ENCODE measurements at regions not wholly inside any gene's neighbourhood (a gene's known extent, or its start where the extent isn't known, plus 50 kb on each side); places are given as distances from the start of the nearest gene placed in this dataset.

DNA sequence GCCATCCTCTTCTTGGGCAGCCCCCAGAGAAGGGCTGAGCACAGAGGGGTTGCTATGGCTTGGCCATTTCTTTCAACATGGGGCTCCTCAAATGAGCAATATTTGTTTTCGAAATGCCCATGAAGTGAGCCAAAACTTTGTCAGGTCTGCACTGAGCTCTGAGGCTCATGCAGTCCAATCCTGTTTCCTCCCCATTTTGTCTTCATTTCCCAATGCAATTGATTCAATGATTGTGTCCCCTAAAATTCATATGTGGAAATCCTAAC, 60.6 kb upstream of the CD44 start:
- DNase-seq (ENCODE audit: low spot score): no peak
- TF ChIP-seq, protein P1, sequence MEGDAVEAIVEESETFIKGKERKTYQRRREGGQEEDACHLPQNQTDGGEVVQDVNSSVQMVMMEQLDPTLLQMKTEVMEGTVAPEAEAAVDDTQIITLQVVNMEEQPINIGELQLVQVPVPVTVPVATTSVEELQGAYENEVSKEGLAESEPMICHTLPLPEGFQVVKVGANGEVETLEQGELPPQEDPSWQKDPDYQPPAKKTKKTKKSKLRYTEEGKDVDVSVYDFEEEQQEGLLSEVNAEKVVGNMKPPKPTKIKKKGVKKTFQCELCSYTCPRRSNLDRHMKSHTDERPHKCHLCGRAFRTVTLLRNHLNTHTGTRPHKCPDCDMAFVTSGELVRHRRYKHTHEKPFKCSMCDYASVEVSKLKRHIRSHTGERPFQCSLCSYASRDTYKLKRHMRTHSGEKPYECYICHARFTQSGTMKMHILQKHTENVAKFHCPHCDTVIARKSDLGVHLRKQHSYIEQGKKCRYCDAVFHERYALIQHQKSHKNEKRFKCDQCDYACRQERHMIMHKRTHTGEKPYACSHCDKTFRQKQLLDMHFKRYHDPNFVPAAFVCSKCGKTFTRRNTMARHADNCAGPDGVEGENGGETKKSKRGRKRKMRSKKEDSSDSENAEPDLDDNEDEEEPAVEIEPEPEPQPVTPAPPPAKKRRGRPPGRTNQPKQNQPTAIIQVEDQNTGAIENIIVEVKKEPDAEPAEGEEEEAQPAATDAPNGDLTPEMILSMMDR (IDR thresholded peaks at IDR 0.05; ENCODE audit: extremely low read depth, missing control alignments): no peak

DNA sequence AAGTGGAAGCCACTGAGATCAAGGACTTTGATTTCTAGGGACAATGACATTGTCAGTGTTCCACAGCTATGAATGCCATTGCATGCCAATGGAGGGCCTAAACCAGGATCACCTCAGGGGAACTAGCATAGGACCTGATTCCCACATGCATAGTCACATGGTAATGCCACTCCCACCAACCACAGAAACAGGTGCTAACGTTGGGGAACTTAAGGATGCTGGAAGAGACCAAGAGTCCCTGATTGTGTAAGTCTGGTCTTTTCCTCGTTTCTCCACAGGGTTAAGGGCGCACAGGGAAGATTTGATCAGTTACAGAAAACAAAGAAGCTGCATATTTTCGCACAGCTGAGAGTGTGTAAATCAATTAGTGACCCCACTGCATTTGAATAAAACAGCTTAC, 59.4 kb upstream of the CD44 start:
- no peak for DNase-seq (ENCODE audit: low spot score)
- TF ChIP-seq, protein P1 (IDR thresholded peaks at IDR 0.05; ENCODE audit: extremely low read depth, missing control alignments): no peak

DNA sequence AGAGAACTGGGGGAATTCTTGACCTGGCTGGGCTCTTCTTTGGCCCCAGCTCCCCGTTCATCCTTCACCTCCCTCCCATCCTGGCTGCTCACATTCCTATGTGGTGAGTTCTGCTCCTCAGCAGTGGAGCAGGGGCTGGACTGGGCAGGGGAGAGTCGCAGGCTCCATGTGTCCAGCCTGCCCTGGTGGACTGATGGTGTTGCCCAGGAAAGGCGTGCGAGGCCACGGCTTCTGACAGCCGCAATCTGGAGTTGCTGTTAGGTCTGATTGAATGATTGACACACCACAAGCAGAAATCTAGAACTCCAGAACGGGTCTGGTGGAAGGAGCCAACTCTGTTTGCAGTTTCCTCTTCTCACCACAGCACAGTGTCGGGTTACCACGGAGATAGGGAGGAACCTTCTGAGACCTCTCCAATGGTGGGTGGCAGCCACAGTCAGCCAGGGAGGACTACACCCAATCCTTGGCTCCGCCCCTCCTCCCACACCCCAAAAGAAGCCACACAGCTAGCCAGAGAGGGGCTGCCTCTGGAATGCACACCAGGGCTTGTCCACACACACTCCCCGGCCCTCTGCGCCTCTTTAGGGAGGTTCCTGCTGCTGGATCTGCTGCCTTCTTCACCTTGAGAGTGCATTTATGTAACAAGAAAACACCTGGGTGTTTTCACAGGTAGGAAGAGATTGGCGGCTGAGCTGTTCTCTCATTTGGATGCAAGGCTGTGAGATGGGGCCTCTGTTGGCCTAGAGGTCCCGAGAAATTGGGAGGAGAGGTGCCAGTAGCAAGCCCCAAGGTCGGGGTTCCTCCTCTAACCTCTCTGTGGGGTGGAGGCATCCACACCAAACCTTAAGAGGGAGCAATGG, 56.4 kb upstream of the CD44 start:
- TF ChIP-seq, protein P1 (IDR thresholded peaks at IDR 0.05; ENCODE audit: extremely low read depth, missing control alignments): no peak
- peak; percentile 80 for DNase-seq (ENCODE audit: low spot score)

DNA sequence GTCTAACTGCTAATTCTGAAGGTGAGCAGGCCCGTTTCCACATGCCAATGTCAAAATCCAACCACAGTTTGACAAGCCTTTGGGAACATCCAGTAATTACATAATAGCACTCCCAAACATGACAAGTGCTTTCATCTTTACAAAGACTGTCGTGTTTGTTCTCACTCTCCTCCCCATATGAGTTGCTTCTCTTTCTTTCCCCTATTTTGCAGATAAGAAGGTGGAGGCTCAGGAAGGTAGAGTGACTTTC, 55.9 kb upstream of the CD44 start:
- DNase-seq (ENCODE audit: low spot score): no peak
- TF ChIP-seq, protein P1 (IDR thresholded peaks at IDR 0.05; ENCODE audit: extremely low read depth, missing control alignments): no peak

DNA sequence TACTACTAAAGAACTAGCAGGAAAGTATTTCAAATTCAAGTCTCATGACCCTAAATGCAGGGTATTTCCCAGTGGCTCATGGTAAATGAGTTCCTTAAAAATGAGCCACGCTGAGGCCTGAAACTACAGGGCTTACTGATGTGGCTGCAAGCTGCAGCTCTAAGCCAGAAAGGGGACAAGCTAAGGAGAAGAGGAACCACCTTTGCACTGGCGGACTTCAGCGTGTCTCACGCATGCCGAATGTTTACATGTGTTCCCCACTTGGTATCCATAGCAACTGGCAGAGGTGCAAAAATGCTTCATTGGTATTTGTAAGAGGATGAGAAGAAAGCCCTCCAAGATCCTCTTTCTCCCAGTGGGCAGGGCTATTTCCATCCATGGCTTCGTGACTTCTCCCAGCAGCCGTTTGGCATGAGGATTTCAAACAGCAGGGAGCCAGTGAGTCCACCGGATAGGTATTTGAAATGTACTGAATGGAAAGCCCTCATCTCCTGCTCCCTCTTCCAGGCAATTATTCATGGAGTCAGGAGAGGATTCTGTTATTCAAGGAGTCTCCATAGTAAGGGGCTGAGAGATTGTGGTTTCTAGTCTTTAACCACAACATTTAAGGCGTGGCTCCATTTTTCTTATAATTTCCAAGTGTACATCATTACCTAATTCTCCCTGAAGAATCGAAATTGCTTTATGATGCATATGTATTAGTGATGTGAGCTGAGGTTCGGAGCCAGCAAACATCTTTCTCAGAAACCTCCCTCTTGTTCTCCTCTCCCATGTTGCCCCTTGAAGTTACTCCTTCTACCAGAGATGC, 55.3 kb upstream of the CD44 start:
- peak; percentile 66 for DNase-seq (ENCODE audit: low spot score)
- TF ChIP-seq, protein P1 (IDR thresholded peaks at IDR 0.05; ENCODE audit: extremely low read depth, missing control alignments): no peak

DNA sequence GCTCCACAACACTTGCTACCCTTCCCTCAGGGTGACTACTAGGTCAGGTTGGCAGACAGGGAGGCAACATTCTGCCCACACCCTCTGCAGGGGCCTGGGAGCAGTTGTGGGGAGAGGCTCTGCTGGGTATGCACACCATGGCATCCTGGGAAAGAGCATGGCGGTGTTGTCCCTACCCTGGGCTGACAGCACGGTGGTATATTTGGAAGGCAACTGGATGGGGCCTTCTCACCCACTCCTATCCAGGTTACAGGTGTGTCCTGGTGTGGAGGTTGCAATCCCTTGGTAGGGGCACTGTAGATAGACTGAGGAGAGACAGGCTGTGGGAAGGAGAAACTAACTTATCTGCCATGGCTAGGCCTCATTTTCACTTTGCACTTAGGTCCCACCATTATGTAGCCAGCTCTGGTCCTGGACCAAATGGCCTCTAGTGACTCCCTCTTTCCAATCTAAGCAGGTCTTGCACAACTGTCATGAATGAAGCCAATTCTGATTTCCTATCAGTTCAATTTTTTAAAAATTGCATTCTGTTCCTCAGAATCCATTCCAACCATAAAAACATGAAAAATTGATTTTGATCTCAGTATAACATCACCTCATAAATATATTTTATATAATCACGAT, 54.0 kb upstream of the CD44 start:
- DNase-seq (ENCODE audit: low spot score): no peak
- TF ChIP-seq, protein P1 (IDR thresholded peaks at IDR 0.05; ENCODE audit: extremely low read depth, missing control alignments): no peak

DNA sequence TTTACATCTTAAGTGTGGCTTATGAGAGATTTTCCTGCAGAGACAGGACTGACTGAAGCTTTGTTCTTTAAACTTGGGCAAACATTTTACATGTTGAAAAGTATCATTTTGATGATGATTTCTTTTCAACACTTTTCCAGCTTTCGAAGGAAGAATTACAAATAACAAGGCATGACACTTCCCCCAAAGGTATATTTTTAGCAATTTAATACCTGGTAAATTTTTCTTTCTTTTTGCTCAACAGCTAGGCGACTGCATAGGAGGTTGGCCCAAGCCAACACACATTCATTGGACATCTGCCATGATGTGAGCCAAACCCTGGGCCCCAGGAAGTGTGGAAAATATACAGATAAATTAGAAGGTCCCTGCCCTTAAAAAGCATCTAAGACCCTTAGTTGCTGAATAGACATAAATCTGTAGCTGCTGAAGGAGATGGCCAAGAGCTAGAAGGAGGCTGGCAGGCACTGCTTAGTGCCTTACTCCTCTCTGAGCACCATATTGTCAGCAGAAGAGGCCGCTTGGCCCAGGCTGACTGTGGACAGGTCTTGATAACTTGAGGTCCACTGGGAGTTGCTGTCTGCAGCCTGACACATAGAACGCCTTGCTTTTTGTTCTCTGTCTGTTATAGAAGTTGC, 53.3 kb upstream of the CD44 start:
- DNase-seq (ENCODE audit: low spot score): no peak
- TF ChIP-seq, protein P1 (IDR thresholded peaks at IDR 0.05; ENCODE audit: extremely low read depth, missing control alignments): no peak
